Neural cell (in vitro differentiated cells): ENCODE measurements at regions not wholly inside any gene's neighbourhood (a gene's known extent, or its start where the extent isn't known, plus 50 kb on each side); places are given as distances from the start of the nearest gene placed in this dataset.

Experiments used
- H2AFZ ChIP-seq: fragments of 200-600, 300-800 bp; sonication (generic), shearing (Covaris generic); 2 replicates; pipeline ENCODE4 v1.6.0; 2014; ENCODE audit warnings: low read depth, mild to moderate bottlenecking, antibody characterized with exemption, low read length, moderate library complexity
- H3F3A ChIP-seq: fragments of 200-600 bp; shearing (Covaris generic); 2 replicates; pipeline ENCODE4 v1.6.1; 2016; ENCODE audit warnings: mild to moderate bottlenecking, moderate library complexity, mixed read lengths, antibody characterized with exemption, low read length; ENCODE audit not compliant: insufficient read depth, poor library complexity, severe bottlenecking
- H3K27ac ChIP-seq: fragments of 200-600, 300-800 bp; sonication (generic), shearing (Covaris generic); 2 replicates; pipeline ENCODE4 v1.5.1; 2014; ENCODE audit warnings: mild to moderate bottlenecking, low read length, moderate library complexity
- H3K27me3 ChIP-seq: fragments of 300-800, 200-600 bp; sonication (generic), shearing (Covaris generic); 2 replicates; pipeline ENCODE4 v1.6.0; 2014; ENCODE audit warnings: mild to moderate bottlenecking, low read depth, low read length, moderate library complexity; ENCODE audit not compliant: insufficient read depth
- H3K36me3 ChIP-seq: fragments of 300-800, 200-600 bp; sonication (generic), shearing (Covaris generic); 2 replicates; pipeline ENCODE4 v1.5.1; 2014; ENCODE audit warnings: mild to moderate bottlenecking, antibody characterized with exemption, low read length, moderate library complexity; ENCODE audit not compliant: insufficient read depth
- H3K4me2 ChIP-seq: fragments of 300-800, 200-600 bp; sonication (generic), shearing (Covaris generic); 2 replicates; pipeline ENCODE4 v1.6.0; 2014; ENCODE audit warnings: mild to moderate bottlenecking, low read length
- H3K4me3 ChIP-seq: fragments of 300-800, 200-600 bp; sonication (generic), shearing (Covaris generic); 2 replicates; pipeline ENCODE4 v1.5.1; 2014; ENCODE audit warnings: mild to moderate bottlenecking, low read length, moderate library complexity
- H3K79me2 ChIP-seq: fragments of 200-600 bp; shearing (Covaris generic); replicated peaks from 2 replicates; pipeline ENCODE4 v1.6.0; 2014; ENCODE audit warnings: mild to moderate bottlenecking, low read length, moderate library complexity; ENCODE audit not compliant: insufficient read depth
- H3K9ac ChIP-seq: fragments of 300-800, 200-600 bp; sonication (generic), shearing (Covaris generic); 2 replicates; pipeline ENCODE4 v1.6.1; 2016; ENCODE audit warnings: mild to moderate bottlenecking, low read length, mixed read lengths
- H3K9me2 ChIP-seq: fragments of 200-600 bp; shearing (Covaris generic); 2 replicates; pipeline ENCODE4 v1.6.1; 2016; ENCODE audit warnings: mild to moderate bottlenecking, low read length, mixed read lengths; ENCODE audit not compliant: insufficient read depth
- H3K9me3 ChIP-seq: fragments of 200-600, 300-800 bp; sonication (generic), shearing (Covaris generic); 2 replicates; pipeline ENCODE4 v1.6.1; 2016; ENCODE audit warnings: mild to moderate bottlenecking, mixed run types, low read length, moderate library complexity, mixed read lengths
- H4K20me1 ChIP-seq: fragments of 200-600 bp; shearing (Covaris generic); 2 replicates; pipeline ENCODE4 v1.6.1; 2016; ENCODE audit warnings: mild to moderate bottlenecking, mixed run types; ENCODE audit not compliant: insufficient read depth
- CTCF ChIP-seq: fragments of 450-650 bp; IDR thresholded peaks from 2 replicates; pipeline ENCODE4 v1.5.1; 2014; ENCODE audit warnings: antibody characterized with exemption, mild to moderate bottlenecking, moderate library complexity; ENCODE audit not compliant: poor library complexity, severe bottlenecking
- EP300 ChIP-seq: fragments of 450-650 bp; conservative IDR thresholded peaks from 2 replicates; pipeline ENCODE4 v1.6.1; 2014; ENCODE audit warnings: antibody characterized with exemption, mild to moderate bottlenecking, moderate library complexity; ENCODE audit not compliant: poor library complexity, severe bottlenecking
- EZH2 ChIP-seq: fragments of 200-600, 300-800 bp; shearing (Covaris generic), sonication (generic); IDR thresholded peaks from 2 replicates; pipeline ENCODE4 v1.6.1; 2014; ENCODE audit warnings: antibody characterized with exemption, low read length, borderline replicate concordance, mild to moderate bottlenecking; ENCODE audit not compliant: insufficient read depth, poor library complexity, severe bottlenecking
- MXI1 ChIP-seq: fragments of 450-650 bp; conservative IDR thresholded peaks from 2 replicates; pipeline ENCODE4 v1.6.1; 2014; ENCODE audit warnings: antibody characterized with exemption, mild to moderate bottlenecking; ENCODE audit not compliant: poor library complexity, severe bottlenecking
- POLR2AphosphoS5 ChIP-seq: IDR thresholded peaks from 2 replicates; pipeline ENCODE4 v1.6.1; 2012
- RAD21 ChIP-seq: fragments of 450-650 bp; conservative IDR thresholded peaks from 2 replicates; pipeline ENCODE4 v1.6.1; 2014; ENCODE audit warnings: antibody characterized with exemption, mild to moderate bottlenecking, moderate library complexity
- REST ChIP-seq: IDR thresholded peaks from 2 replicates; pipeline ENCODE4 v1.6.1; 2012; ENCODE audit warnings: borderline replicate concordance
- SMC3 ChIP-seq: fragments of 450-650 bp; conservative IDR thresholded peaks from 2 replicates; pipeline ENCODE4 v1.6.1; 2014; ENCODE audit warnings: antibody characterized with exemption, mild to moderate bottlenecking, moderate library complexity; ENCODE audit not compliant: poor library complexity
- TAF1 ChIP-seq: IDR thresholded peaks from 2 replicates; pipeline ENCODE4 v1.6.1; 2012; ENCODE audit warnings: low read depth

GRCh38 chr7:68438811-68439210, 1159.5 kb upstream of the AUTS2 start:
- Histone ChIP-seq H3F3A (no peaks in the 10 kb centered on the region), H3K9me2 (no peaks in the 10 kb centered on the region), H3K4me2 (no peak overlapping the region), H3K27me3 (no peaks in the 10 kb centered on the region), H3K9me3 (no peaks in the 10 kb centered on the region), H4K20me1 (no peaks in the 10 kb centered on the region), H3K36me3 (no peaks in the 10 kb centered on the region), H3K79me2 (no peaks in the 10 kb centered on the region), H2AFZ (no peak overlapping the region), H3K27ac (no peak overlapping the region), H3K9ac (no peak overlapping the region), H3K4me3 (no peak overlapping the region)
- TF ChIP-seq CTCF (no peak), EZH2 (no peak), TAF1 (no peak), MXI1 (no peak), RAD21 (no peak), REST (no peak), SMC3 (no peak), POLR2AphosphoS5 (no peak), EP300 (no peak)

- no peak overlapping the region for H3K4me2 ChIP-seq
- H3K9ac ChIP-seq = no peak overlapping the region
- H3K79me2 ChIP-seq = no peaks in the 10 kb centered on the region
- no peak for TF ChIP-seq CTCF
- TF ChIP-seq RAD21 = no peak
- TF ChIP-seq EP300 = no peak
- TF ChIP-seq REST = no peak
- no peak for TF ChIP-seq POLR2AphosphoS5
- no peak for TF ChIP-seq TAF1
- no peaks in the 10 kb centered on the region for H3K9me3 ChIP-seq
- no peaks in the 10 kb centered on the region for H3K9me2 ChIP-seq
- H3K27ac ChIP-seq = no peak overlapping the region
- H4K20me1 ChIP-seq = no peaks in the 10 kb centered on the region
- H2AFZ ChIP-seq = no peak overlapping the region
- no peak overlapping the region for H3K4me3 ChIP-seq
- no peaks in the 10 kb centered on the region for H3K27me3 ChIP-seq
- no peaks in the 10 kb centered on the region for H3F3A ChIP-seq
- no peaks in the 10 kb centered on the region for H3K36me3 ChIP-seq
Measured at GRCh38 chr7:68439897-68440296, 1158.4 kb upstream of the AUTS2 start.
